ENCODE measurements at regions not wholly inside any gene's neighbourhood (a gene's known extent, or its start where the extent isn't known, plus 50 kb on each side); places are given as distances from the start of the nearest gene placed in this dataset.
"Not testable (repeated sequence)": the region's sequence is repeated elsewhere in the genome, so short reads cannot be mapped to it uniquely, and the experiment has no call there.

DNA sequence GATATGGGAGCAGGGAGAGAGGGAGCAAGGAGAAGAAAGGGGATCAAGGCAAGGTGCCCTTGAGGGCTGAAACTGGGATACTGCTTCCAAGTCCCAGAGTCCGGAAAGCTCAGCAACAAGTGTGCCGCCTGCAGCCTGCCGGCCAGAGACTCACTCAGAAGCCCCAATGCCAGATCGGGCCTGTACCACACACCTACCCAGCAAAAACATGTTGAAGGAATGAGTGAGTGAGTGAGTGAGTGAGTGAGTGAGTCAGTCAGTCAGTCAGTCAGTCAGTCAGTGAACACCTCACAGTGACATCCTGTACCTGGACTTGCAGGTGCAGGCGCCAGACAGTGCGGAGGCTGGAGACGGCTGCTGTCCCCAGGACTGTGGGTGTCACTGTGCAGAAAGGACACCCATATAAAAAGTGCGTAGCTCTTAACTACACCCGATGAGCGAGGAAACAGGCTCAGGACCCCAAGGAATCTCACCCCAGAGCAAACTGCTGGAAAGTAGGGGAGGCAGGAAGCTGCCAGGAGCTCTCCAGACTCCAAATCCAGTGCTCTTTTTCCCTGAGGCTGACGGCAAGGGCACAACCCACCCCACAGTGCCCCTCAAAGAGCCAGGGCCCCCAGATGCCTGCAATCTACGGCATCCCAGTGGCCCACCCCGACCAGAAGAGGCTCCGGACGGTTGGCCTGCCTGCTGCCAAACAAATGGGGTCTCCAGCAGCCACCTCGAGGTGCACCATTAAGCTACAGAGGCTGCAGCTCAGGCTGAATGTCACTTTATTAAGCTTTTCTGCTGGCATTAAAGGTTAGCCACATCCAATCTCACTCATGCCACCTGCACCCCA lies 261.7 kb downstream of the NPHP4 start:
- DNase-seq: no peak

- no peak for DNase-seq
Measured at GRCh38 chr1:5729636-5730145, 262.5 kb downstream of the NPHP4 start.

GRCh38 chr1:5728663-5729355 lies 263.4 kb downstream of the NPHP4 start:
- DNase-seq: no peak

DNA sequence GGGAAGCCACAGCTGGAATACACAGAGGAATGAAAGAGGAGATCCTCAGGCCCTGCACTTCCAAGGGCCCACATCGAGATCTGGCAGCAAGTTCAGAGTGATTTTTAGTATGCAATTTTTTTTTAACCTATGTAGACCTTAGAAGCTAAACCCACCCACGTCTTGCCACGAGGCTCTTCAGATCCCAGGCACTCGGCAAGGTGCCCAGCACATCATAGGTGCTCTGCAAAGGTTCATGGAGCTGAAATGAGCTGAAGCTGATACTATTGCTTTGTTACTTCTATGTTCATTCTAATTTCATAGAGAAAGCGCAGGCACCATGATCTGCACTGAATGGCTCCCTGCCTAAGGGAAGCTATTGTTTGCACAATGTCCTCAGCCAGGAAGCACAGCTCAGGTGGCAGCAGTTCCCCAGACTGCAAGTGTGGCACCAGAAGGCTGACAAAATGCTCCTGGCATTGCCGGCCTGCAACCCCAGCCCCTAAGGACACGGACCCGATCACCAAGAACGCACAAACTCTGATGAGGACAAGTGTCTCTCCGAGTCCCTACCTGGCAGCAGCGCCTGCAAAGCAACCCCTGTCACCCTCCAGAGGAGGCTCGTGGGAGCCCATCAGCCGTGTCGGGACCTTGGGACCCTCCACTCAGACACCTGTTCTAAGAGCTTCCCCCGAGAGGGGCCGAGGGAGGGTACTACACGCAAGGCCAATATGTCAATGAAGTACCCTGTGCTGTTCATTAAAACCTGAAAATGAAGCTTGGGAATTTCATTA lies 264.2 kb downstream of the NPHP4 start:
- DNase-seq: no peak

DNA sequence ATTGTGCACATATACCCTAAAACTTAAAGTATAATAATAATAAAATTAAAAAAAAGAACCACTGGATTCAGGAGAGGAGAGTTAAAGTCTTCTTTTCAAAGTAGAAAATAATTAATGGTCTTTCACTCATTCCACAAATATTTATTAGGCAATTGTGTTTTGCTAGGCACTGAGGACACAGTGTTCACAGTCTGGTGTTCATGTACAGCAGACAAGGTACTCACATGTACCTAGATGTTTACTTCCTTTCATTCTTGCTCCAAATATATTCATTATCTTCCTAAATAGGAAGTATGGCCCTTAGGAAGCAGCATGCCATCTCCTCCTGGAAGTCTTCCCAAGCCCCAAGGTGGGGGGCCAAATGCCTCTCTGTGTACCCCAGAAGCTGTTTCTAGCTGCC lies 265.0 kb downstream of the NPHP4 start:
- no peak for DNase-seq

DNA sequence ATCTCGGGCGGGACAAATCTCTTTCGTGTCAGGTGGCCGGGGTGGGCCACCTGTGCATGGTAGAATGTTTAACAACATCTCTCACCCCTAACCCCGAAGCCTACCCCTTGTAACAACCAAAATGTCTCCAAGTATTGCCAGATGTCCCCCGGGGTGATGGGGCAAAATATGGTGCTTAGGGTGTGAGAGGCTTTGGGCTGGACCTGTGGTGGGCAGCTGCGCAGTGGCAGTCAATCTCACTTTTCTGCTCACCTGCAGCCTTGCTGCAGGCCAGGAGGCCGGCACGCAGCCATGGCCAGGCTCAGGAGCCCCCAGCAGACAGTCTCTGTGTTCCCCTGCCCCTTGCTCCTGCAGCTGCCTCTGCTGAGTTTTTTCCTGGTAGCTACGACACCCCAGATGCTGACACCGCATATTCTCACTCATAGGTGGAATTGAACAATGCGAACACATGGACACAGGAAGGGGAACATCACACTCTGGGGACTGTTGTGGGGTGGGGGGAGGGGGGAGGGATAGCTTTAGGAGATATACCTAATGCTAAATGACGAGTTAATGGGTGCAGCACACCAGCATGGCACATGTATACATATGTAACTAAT lies 265.5 kb downstream of the NPHP4 start:
- not testable (repeated sequence) for DNase-seq

GRCh38 chr1:5725855-5726585 lies 266.2 kb downstream of the NPHP4 start:
- DNase-seq: no peak

DNA sequence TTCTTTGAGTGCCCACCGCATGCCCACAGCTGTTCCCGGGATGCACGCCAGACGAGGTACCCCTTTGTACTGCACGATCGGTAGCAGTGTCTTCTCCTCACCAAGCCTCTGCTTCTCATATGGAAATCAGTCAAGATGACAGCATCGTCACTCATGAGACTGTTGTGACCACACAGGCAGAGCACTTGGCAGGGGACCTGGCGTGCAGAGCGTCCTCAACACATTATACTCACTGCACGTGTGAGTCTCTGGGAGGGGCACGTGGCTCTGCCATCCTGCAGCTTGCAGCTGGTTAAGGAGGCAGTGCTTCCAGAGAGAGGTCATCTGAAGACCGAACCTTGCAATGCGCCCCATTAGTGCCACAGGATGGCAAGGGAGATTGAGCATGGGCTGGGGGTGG lies 266.8 kb downstream of the NPHP4 start:
- no peak for DNase-seq

- DNase-seq: no peak
Measured at GRCh38 chr1:5724847-5725246, 267.4 kb downstream of the NPHP4 start.

GRCh38 chr1:5722635-5723164 lies 269.5 kb downstream of the NPHP4 start:
- no peak for DNase-seq

GRCh38 chr1:5721634-5722215 lies 270.5 kb downstream of the NPHP4 start:
- no peak for DNase-seq

DNA sequence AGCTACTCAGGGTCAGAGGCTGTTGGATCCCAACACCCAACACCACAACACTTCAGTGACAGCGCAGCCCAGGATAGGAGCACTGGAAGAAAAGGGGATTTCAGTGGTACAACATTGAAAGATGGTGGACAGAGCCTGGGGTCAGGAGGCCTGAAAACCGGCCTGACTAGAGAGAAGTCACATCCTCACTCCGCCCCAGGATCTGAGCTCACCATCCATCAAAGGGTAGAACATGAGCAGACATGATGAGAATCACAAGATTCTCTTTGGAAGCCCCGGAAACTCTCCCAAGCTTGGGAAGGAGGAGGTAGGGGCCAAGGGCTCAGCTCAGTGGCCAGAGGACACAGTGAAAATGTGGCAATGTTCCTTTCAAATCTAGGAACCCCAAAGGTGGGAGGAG lies 271.3 kb downstream of the NPHP4 start:
- DNase-seq: no peak

- DNase-seq: no peak
Measured at GRCh38 chr1:5720484-5720883, 271.7 kb downstream of the NPHP4 start.

DNA sequence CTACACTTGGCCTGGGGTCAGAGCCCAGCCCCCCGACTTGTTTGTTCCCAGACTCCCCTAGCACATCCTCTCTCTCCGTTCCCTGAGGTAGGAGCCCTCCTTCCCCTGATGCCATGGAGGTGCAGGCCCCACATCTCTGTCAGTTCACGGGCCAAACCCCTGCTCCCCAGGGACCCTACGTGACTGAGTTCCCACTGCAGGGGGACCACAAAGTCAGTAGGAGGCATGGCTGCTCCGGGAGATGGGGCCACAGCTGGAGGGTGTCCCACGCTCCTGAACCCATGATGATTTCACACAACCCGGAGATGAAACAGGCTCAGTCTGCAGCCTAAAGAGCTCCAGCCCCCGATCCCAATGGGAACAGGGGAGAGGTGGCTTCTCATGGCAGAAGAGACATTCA lies 272.2 kb downstream of the NPHP4 start:
- DNase-seq: no peak

DNA sequence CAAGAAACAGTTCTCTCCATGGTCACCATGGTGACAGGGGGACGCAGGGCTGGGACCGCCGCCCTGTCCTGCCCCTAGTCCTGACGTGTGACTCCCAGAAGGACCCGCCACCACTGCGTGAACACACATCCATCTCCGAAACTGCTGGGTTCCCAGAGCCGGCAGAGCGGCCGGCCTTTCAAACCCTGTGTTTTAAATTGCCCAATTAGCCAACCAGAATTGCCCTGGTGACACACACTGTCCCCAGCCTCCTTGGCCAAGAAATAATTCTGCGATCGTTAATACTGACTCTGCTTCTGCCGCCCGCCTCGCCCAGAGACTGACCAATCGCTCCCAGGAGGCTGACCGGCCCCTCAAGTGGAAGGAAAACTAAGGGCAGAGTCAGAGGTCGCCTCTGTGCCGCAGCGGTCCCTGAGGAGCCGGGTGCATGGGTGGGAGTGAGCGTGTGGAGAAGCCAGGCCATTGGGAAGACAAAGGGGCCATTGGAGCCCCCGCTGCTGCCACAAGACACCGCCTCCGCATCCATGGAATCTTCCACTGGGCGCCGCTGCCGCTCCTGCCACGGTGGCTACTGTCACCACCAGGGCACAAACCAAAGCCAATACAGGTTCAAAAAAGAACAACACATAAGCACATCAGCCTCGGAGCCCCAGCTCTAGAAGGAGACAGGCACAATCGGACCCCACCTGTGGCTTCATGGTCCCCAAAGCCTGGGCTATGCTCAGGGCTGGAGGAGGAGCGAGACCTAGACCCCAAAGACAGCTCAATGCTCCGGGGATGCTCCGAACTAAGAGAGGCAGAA lies 273.2 kb downstream of the NPHP4 start:
- no peak for DNase-seq

DNA sequence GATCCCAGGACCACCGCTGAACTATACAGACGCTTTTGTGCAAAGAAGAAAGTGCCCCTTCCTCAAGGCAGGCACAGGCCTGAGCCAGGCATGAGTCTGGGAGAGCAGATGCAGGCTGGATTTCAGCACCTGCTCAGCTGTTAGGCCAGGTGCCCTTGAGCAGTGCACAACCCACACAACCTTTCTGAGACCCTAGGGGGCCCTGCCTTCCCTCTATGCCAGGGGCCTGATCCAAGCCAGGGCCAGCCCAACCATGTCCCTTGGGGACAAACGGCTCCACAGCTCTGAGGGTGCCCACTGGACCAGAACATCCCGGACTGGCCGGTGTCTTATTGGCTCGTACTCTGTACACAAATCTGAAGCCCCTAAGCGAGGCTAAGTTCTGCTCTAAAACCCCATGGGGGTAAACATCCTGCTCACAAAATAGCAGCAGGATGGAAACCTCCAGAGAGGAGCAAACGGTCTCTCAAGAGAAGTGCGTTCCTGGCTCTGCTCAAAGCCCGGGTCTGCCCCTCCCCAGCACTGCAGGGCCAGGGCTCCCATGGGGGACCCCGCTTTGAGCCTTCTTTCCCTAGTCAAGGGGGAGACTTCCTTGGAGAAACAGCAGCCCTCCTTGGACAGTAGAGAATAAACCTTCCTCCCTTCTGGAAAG lies 275.1 kb downstream of the NPHP4 start:
- no peak for DNase-seq

DNA sequence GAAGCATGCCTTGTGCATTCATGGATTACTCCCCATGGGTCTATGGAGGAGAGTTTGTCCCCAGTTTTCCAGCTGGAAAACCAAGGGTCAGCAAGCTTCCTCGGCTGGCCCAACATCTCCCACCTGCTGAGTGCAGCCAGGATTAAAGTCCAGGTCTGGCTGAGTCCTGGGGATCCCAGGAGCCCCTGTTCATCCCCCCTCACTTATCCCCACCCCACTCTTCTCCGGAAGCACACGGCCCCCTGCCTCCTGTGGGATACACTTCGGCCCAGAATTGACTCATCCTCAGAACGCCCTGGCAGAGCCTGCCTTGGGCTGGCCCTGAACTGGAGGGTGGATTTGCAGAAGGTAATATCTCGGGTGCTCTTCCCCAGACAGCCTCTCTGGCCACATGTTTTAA lies 276.1 kb downstream of the NPHP4 start:
- DNase-seq: no peak

DNA sequence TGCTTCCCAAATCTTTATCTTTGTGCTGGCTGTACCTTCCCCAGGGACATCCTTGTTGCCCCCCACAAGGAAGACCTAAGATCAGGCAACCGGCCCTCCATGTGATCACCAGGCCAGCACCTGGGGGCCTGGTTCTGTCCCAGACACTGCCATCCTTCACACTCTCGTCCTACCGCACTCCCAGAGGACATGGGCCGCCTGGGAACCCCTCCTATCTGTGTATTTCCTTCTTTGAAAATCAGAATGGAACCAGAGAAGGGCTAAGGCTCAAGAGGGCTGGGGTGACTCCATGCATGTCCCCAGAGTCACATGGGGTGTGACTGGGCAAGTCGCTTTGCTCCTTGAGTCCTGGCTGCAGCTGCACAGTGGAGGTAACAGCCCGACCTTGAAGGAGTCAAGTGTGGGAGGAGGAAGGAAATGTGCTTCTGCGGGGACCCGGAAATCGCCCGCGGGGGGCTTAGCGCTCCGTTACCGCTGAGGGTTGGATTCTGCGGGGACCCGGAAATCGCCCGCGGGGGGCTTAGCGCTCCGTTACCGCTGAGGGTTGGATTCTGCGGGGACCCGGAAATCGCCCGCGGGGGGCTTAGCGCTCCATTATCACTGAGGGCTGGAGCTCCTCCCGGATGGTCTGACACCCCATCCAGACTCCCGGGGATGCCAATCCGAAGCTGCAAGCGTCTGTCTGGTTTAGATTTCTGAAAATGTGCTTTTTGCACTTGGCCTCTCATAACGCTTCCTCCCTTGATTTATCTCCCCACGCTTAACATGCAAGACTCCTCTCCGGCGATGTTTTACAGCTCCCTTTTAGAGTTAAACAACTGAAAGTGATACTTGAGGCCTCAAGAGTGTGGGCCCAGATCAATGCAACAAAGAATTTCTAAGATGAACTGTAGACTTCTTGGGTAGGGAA lies 278.9 kb downstream of the NPHP4 start:
- no peak for DNase-seq

All from activated CD4-positive, alpha-beta T cell treated with anti-CD3 and anti-CD28 coated beads for 1 hour (primary cell).